ENCODE measurements at regions not wholly inside any gene's neighbourhood (a gene's known extent, or its start where the extent isn't known, plus 50 kb on each side); places are given as distances from the start of the nearest gene placed in this dataset.

GRCh38 chr13:22028831-22029230 lies 358.0 kb downstream of the FGF9 start:
- H3K36me3 ChIP-seq (ENCODE audit: control insufficient read depth, insufficient read depth, low read length): no peaks in the 10 kb centered on the region
- no peak overlapping the region for H3K4me3 ChIP-seq (ENCODE audit: low read depth, low read length)
- H3K9ac ChIP-seq (ENCODE audit: low read length): no peak overlapping the region
- H3K27ac ChIP-seq (ENCODE audit: low read depth, low read length): no peak overlapping the region
- no peaks in the 10 kb centered on the region for H3K9me3 ChIP-seq (ENCODE audit: control insufficient read depth, insufficient read depth, low read depth, low read length)
- no peaks in the 10 kb centered on the region for H3K4me1 ChIP-seq (ENCODE audit: control insufficient read depth, insufficient read depth, low read length)
- no peaks in the 10 kb centered on the region for H3K27me3 ChIP-seq (ENCODE audit: control insufficient read depth, insufficient read depth, low read length)

DNA sequence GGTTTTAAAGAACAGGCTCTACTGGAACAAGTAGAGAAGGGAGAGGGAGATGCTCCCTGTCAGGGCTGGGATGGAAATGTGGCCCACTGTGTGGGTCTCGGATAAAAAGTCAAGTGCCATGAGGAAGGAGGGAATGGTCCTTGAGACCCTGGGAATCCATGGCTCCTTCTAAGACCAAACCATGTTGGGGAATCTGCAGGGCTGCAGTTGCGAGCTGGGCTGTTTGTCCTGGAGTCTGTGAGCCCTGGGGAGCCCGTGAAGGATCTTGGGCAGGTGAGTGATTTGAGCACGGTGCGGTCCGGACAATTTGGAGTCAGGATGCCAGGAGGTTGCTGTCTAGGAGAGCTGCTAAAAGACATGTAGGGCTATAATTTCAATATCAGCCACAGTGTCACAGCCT lies 359.4 kb downstream of the FGF9 start:
- Histone ChIP-seq H3K27me3 (ENCODE audit: control insufficient read depth, insufficient read depth, low read length) (no peaks in the 10 kb centered on the region), H3K4me1 (ENCODE audit: control insufficient read depth, insufficient read depth, low read length) (no peaks in the 10 kb centered on the region), H3K9ac (ENCODE audit: low read length) (no peak overlapping the region), H3K27ac (ENCODE audit: low read depth, low read length) (no peak overlapping the region), H3K9me3 (ENCODE audit: control insufficient read depth, insufficient read depth, low read depth, low read length) (no peaks in the 10 kb centered on the region), H3K36me3 (ENCODE audit: control insufficient read depth, insufficient read depth, low read length) (no peaks in the 10 kb centered on the region), H3K4me3 (ENCODE audit: low read depth, low read length) (no peak overlapping the region)

DNA sequence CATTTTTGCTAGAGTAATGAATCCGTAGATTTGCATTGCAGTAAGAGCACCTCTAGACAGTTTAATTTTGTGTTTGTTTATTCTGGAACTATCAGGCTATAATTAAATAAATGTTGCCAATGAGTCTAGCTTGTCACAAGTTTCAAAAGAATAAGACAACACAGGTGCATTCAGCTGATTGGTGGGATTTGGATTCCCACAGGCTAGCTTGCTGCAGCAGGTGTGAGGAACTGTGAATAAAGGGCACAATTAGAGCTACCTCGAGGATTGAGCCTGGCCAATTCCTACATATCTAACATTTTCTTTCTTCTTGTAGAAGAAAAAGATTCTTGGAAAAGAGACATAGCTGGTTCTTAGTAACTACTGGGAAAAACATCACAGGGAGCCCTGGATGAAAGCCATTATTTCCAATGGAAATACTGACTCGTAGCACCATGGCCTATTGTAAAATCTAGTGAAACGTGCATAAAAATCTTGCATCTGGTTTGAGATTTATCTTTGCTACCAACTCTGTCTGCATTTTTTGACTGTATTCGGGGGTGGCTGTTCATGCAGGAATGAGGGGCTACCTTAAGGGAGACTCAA lies 360.9 kb downstream of the FGF9 start:
- no peaks in the 10 kb centered on the region for H3K9me3 ChIP-seq (ENCODE audit: control insufficient read depth, insufficient read depth, low read depth, low read length)
- no peak overlapping the region for H3K4me3 ChIP-seq (ENCODE audit: low read depth, low read length)
- H3K9ac ChIP-seq (ENCODE audit: low read length): no peak overlapping the region
- no peaks in the 10 kb centered on the region for H3K36me3 ChIP-seq (ENCODE audit: control insufficient read depth, insufficient read depth, low read length)
- H3K27me3 ChIP-seq (ENCODE audit: control insufficient read depth, insufficient read depth, low read length): no peaks in the 10 kb centered on the region
- no peak overlapping the region for H3K27ac ChIP-seq (ENCODE audit: low read depth, low read length)
- H3K4me1 ChIP-seq (ENCODE audit: control insufficient read depth, insufficient read depth, low read length): no peaks in the 10 kb centered on the region

DNA sequence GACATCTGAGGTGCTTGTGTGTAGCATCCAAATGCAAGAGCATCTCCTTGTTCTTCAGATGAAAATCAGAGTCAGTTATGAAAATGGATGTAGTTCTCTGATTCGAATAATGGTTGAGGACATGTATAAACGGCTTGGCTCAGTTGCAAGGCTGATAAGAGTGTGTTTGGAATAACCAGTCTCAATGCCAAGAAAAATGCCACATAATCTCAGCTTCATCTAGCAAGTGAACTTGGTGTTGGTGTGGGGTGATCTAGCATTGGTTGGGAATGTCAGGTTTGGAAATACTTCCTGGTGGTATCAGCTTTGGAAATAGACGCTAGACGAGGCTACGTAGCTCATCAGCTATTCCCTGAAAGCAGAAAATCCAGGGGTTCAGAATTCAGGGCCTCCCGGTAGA lies 362.0 kb downstream of the FGF9 start:
- Histone ChIP-seq H3K27me3 (ENCODE audit: control insufficient read depth, insufficient read depth, low read length) (no peaks in the 10 kb centered on the region), H3K9ac (ENCODE audit: low read length) (no peak overlapping the region), H3K36me3 (ENCODE audit: control insufficient read depth, insufficient read depth, low read length) (no peaks in the 10 kb centered on the region), H3K27ac (ENCODE audit: low read depth, low read length) (no peak overlapping the region), H3K4me3 (ENCODE audit: low read depth, low read length) (no peak overlapping the region), H3K4me1 (ENCODE audit: control insufficient read depth, insufficient read depth, low read length) (no peaks in the 10 kb centered on the region), H3K9me3 (ENCODE audit: control insufficient read depth, insufficient read depth, low read depth, low read length) (no peaks in the 10 kb centered on the region)

- no peaks in the 10 kb centered on the region for H3K36me3 ChIP-seq (ENCODE audit: control insufficient read depth, insufficient read depth, low read length)
- no peaks in the 10 kb centered on the region for H3K4me1 ChIP-seq (ENCODE audit: control insufficient read depth, insufficient read depth, low read length)
- no peaks in the 10 kb centered on the region for H3K27me3 ChIP-seq (ENCODE audit: control insufficient read depth, insufficient read depth, low read length)
- no peak overlapping the region for H3K9ac ChIP-seq (ENCODE audit: low read length)
- H3K4me3 ChIP-seq (ENCODE audit: low read depth, low read length): no peak overlapping the region
- no peak overlapping the region for H3K27ac ChIP-seq (ENCODE audit: low read depth, low read length)
- H3K9me3 ChIP-seq (ENCODE audit: control insufficient read depth, insufficient read depth, low read depth, low read length): 0 out of 2 replicates have a peak, but pooled peaks cover 2% of the 10 kb centered on the region
Observed at GRCh38 chr13:22039961-22040360, 369.1 kb downstream of the FGF9 start.

GRCh38 chr13:22040810-22041364 lies 370.0 kb downstream of the FGF9 start:
- Histone ChIP-seq H3K9me3 (ENCODE audit: control insufficient read depth, insufficient read depth, low read depth, low read length) (0 out of 2 replicates have a peak, but pooled peaks cover 2% of the 10 kb centered on the region), H3K4me3 (ENCODE audit: low read depth, low read length) (peak overlapping the region; percentile 59), H3K27ac (ENCODE audit: low read depth, low read length) (no peak overlapping the region), H3K9ac (ENCODE audit: low read length) (peak overlapping the region; percentile 70), H3K27me3 (ENCODE audit: control insufficient read depth, insufficient read depth, low read length) (no peaks in the 10 kb centered on the region), H3K36me3 (ENCODE audit: control insufficient read depth, insufficient read depth, low read length) (no peaks in the 10 kb centered on the region), H3K4me1 (ENCODE audit: control insufficient read depth, insufficient read depth, low read length) (no peaks in the 10 kb centered on the region)

DNA sequence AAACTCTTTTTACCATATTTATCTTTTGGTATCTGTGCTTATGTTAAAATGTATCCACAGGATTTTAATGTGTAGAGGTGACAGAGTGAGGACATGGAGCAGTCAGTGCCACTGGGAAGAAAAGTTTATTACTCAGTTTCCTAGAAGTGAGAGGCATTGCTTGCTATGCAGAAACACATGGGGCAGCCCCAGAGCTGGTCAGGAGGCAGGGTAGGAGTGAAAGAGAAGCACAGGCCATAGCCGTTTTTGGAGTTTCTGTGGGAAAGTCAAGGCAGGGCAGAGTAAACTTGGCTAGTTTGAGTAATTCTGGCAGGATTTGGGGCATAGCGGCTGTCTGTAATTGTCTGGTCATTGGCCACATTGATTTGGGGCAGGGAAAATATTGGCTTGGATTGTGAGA lies 370.9 kb downstream of the FGF9 start:
- no peak overlapping the region for H3K27ac ChIP-seq (ENCODE audit: low read depth, low read length)
- no peak overlapping the region for H3K9ac ChIP-seq (ENCODE audit: low read length)
- no peaks in the 10 kb centered on the region for H3K36me3 ChIP-seq (ENCODE audit: control insufficient read depth, insufficient read depth, low read length)
- H3K9me3 ChIP-seq (ENCODE audit: control insufficient read depth, insufficient read depth, low read depth, low read length): 0 out of 2 replicates have a peak, but pooled peaks cover 2% of the 10 kb centered on the region
- H3K4me3 ChIP-seq (ENCODE audit: low read depth, low read length): peak overlapping the region; percentile 59
- H3K27me3 ChIP-seq (ENCODE audit: control insufficient read depth, insufficient read depth, low read length): no peaks in the 10 kb centered on the region
- no peaks in the 10 kb centered on the region for H3K4me1 ChIP-seq (ENCODE audit: control insufficient read depth, insufficient read depth, low read length)

DNA sequence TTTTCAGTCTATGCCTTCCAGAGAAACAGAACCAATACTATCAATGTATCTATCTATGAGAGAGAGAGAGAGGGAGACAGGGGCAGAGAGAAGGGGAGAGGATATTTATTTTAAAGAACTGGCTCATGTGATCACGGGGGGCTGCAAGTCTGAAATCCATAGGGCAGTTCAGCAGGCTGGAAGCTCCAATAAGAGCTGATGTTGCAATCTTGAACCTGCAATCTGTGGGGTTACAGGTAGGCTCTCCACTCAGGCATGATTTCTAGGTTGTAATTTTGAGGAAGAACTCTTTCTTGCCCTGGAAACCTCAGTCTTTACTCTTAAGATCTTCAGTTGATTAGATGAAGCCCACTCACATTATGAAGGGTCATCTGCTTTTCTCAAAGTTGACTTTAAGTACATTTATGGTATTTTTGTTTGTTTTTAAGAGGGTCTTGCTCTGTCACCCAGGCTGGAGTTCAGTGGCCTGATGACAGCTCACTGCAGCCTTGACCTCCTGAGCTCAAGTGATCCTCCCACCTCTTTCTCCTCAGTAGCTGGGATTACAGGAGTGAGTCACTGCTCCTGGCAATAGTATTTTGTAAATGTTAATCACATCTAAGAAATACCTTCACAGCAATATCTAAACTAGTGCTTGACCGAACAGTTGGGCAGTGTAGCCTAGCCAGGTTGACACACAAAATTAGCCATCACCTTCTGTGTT lies 376.4 kb downstream of the FGF9 start:
- H3K27ac ChIP-seq (ENCODE audit: low read depth, low read length): no peak overlapping the region
- no peak overlapping the region for H3K4me3 ChIP-seq (ENCODE audit: low read depth, low read length)
- H3K9me3 ChIP-seq (ENCODE audit: control insufficient read depth, insufficient read depth, low read depth, low read length): 0 out of 2 replicates have a peak, but pooled peaks cover 2% of the 10 kb centered on the region
- H3K36me3 ChIP-seq (ENCODE audit: control insufficient read depth, insufficient read depth, low read length): no peaks in the 10 kb centered on the region
- H3K27me3 ChIP-seq (ENCODE audit: control insufficient read depth, insufficient read depth, low read length): no peaks in the 10 kb centered on the region
- H3K4me1 ChIP-seq (ENCODE audit: control insufficient read depth, insufficient read depth, low read length): no peaks in the 10 kb centered on the region; the same call in 1 of the 2 replicates
- no peak overlapping the region for H3K9ac ChIP-seq (ENCODE audit: low read length)

GRCh38 chr13:22047785-22048104 lies 376.9 kb downstream of the FGF9 start:
- H3K4me3 ChIP-seq (ENCODE audit: low read depth, low read length): no peak overlapping the region
- no peak overlapping the region for H3K27ac ChIP-seq (ENCODE audit: low read depth, low read length)
- H3K9me3 ChIP-seq (ENCODE audit: control insufficient read depth, insufficient read depth, low read depth, low read length): no peaks in the 10 kb centered on the region
- H3K9ac ChIP-seq (ENCODE audit: low read length): no peak overlapping the region
- H3K27me3 ChIP-seq (ENCODE audit: control insufficient read depth, insufficient read depth, low read length): no peaks in the 10 kb centered on the region
- no peaks in the 10 kb centered on the region; the same call in 1 of the 2 replicates for H3K4me1 ChIP-seq (ENCODE audit: control insufficient read depth, insufficient read depth, low read length)
- no peaks in the 10 kb centered on the region for H3K36me3 ChIP-seq (ENCODE audit: control insufficient read depth, insufficient read depth, low read length)

- no peaks in the 10 kb centered on the region for H3K36me3 ChIP-seq (ENCODE audit: control insufficient read depth, insufficient read depth, low read length)
- no peaks in the 10 kb centered on the region for H3K27me3 ChIP-seq (ENCODE audit: control insufficient read depth, insufficient read depth, low read length)
- H3K9ac ChIP-seq (ENCODE audit: low read length): no peak overlapping the region
Observed at GRCh38 chr13:22049384-22049783, 378.5 kb downstream of the FGF9 start.

GRCh38 chr13:22050951-22051563 lies 380.2 kb downstream of the FGF9 start:
- no peak overlapping the region for H3K9ac ChIP-seq (ENCODE audit: low read length)
- no peaks in the 10 kb centered on the region for H3K9me3 ChIP-seq (ENCODE audit: control insufficient read depth, insufficient read depth, low read depth, low read length)
- no peaks in the 10 kb centered on the region; the same call in 1 of the 2 replicates for H3K4me1 ChIP-seq (ENCODE audit: control insufficient read depth, insufficient read depth, low read length)
- H3K4me3 ChIP-seq (ENCODE audit: low read depth, low read length): no peak overlapping the region
- H3K36me3 ChIP-seq (ENCODE audit: control insufficient read depth, insufficient read depth, low read length): no peaks in the 10 kb centered on the region
- no peaks in the 10 kb centered on the region for H3K27me3 ChIP-seq (ENCODE audit: control insufficient read depth, insufficient read depth, low read length)
- H3K27ac ChIP-seq (ENCODE audit: low read depth, low read length): no peak overlapping the region

More at GRCh38 chr13:22049384-22049783, 378.5 kb downstream of the FGF9 start:
- H3K4me1 ChIP-seq (ENCODE audit: control insufficient read depth, insufficient read depth, low read length): no peaks in the 10 kb centered on the region; the same call in 1 of the 2 replicates
- H3K27ac ChIP-seq (ENCODE audit: low read depth, low read length): no peak overlapping the region
- no peak overlapping the region for H3K4me3 ChIP-seq (ENCODE audit: low read depth, low read length)
- H3K9me3 ChIP-seq (ENCODE audit: control insufficient read depth, insufficient read depth, low read depth, low read length): no peaks in the 10 kb centered on the region
